ENCODE measurements at regions not wholly inside any gene's neighbourhood (a gene's known extent, or its start where the extent isn't known, plus 50 kb on each side); places are given as distances from the start of the nearest gene placed in this dataset.

- TF ChIP-seq EZH2 (IDR thresholded peaks at IDR 0.05; ENCODE audit: borderline replicate concordance, low read depth, low read length, severe bottlenecking) (no peak), CTCF (IDR thresholded peaks at IDR 0.05; ENCODE audit: borderline replicate concordance, extremely low read depth, low read length, poor library complexity, severe bottlenecking) (no peak)
- no peak overlapping the region for H2AFZ ChIP-seq (ENCODE audit: low read depth, low read length)
- ATAC-seq (ENCODE audit: insufficient read depth, low read depth) = no peak
These were observed 224.3 kb upstream of the CTSO start for GRCh38 chr4:156177941-156178340.

DNA sequence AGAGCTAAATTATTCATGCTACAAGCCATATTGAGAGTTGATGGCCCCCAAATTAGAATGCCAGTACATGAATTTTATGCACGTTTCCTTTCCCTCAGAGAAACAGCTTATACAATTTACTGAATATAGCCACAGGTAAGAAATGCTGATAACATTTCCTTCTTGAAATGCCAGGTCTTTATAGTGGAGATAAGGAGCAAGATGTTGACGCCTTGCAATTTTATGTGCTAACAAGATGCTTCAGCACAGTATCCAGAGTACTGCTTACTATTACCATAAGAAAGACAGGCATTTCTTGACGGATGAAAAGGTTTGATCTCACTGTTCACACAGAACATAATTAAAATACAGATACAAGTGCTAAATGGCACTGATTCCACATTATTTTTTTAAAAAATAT lies 223.2 kb upstream of the CTSO start:
- Histone ChIP-seq H3K9ac (ENCODE audit: low read depth, low read length) (no peak overlapping the region), H3K79me2 (ENCODE audit: insufficient read depth, low read length) (no peaks in the 10 kb centered on the region), H3K27me3 (ENCODE audit: insufficient read depth, low read length, poor library complexity) (no peaks in the 10 kb centered on the region), H3K27ac (ENCODE audit: low read length) (no peak overlapping the region), H2AFZ (ENCODE audit: low read depth, low read length) (no peak overlapping the region), H3K36me3 (ENCODE audit: insufficient read depth, low read length) (no peaks in the 10 kb centered on the region), H4K20me1 (ENCODE audit: insufficient read depth, low read length) (no peaks in the 10 kb centered on the region), H3K4me1 (ENCODE audit: insufficient read depth, low read length) (no peaks in the 10 kb centered on the region), H3K9me3 (ENCODE audit: insufficient read depth, low read length, severe bottlenecking) (no peaks in the 10 kb centered on the region), H3K4me3 (ENCODE audit: low read depth in 1 of 2, low read length in 2 of 2) (no peak overlapping the region), H3K4me2 (ENCODE audit: insufficient read depth, low read length) (no peak overlapping the region)
- no peak for DNase-seq
- no peak for TF ChIP-seq CTCF (IDR thresholded peaks at IDR 0.05; ENCODE audit: borderline replicate concordance, extremely low read depth, low read length, poor library complexity, severe bottlenecking)
- TF ChIP-seq EZH2 (IDR thresholded peaks at IDR 0.05; ENCODE audit: borderline replicate concordance, low read depth, low read length, severe bottlenecking) = no peak
- ATAC-seq (ENCODE audit: insufficient read depth, low read depth) = no peak

More at GRCh38 chr4:156177941-156178340, 224.3 kb upstream of the CTSO start:
- H3K4me1 ChIP-seq (ENCODE audit: insufficient read depth, low read length) = no peaks in the 10 kb centered on the region
- no peaks in the 10 kb centered on the region for H3K27me3 ChIP-seq (ENCODE audit: insufficient read depth, low read length, poor library complexity)
- H3K4me3 ChIP-seq (ENCODE audit: low read depth in 1 of 2, low read length in 2 of 2) = no peak overlapping the region
- no peaks in the 10 kb centered on the region for H3K36me3 ChIP-seq (ENCODE audit: insufficient read depth, low read length)
- no peak for DNase-seq
- no peak overlapping the region for H3K27ac ChIP-seq (ENCODE audit: low read length)
- H3K9ac ChIP-seq (ENCODE audit: low read depth, low read length) = no peak overlapping the region
- no peaks in the 10 kb centered on the region for H3K79me2 ChIP-seq (ENCODE audit: insufficient read depth, low read length)
- H3K4me2 ChIP-seq (ENCODE audit: insufficient read depth, low read length) = no peak overlapping the region
- no peaks in the 10 kb centered on the region for H4K20me1 ChIP-seq (ENCODE audit: insufficient read depth, low read length)
- H3K9me3 ChIP-seq (ENCODE audit: insufficient read depth, low read length, severe bottlenecking) = no peaks in the 10 kb centered on the region

DNA sequence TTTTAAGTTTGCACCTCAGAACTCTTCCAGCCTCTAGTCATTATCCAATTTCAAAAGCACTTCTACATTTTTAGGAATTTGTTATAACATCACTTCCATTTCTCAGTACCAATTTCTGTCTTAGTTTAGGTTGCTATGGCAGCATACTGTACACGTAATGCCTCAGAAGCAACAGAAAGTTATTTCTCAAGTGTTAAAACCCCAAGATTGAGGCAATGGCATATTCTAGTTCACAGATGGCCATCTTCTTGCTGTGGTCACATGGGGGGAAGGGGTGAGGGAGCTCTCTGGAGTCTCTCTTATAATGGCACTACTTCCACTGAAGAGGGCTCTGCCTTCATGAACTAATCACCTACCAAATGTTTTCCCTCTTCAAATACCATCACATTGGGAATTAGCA lies 220.3 kb upstream of the CTSO start:
- ATAC-seq (ENCODE audit: insufficient read depth, low read depth) = no peak
- Histone ChIP-seq H3K79me2 (ENCODE audit: insufficient read depth, low read length) (no peaks in the 10 kb centered on the region), H3K4me1 (ENCODE audit: insufficient read depth, low read length) (no peaks in the 10 kb centered on the region)

More for the DNA sequence above, 220.3 kb upstream of the CTSO start:
- Histone ChIP-seq H3K4me2 (ENCODE audit: insufficient read depth, low read length) (no peak overlapping the region), H4K20me1 (ENCODE audit: insufficient read depth, low read length) (no peaks in the 10 kb centered on the region), H3K36me3 (ENCODE audit: insufficient read depth, low read length) (no peaks in the 10 kb centered on the region), H3K4me3 (ENCODE audit: low read depth in 1 of 2, low read length in 2 of 2) (no peak overlapping the region), H3K9ac (ENCODE audit: low read depth, low read length) (no peak overlapping the region), H3K9me3 (ENCODE audit: insufficient read depth, low read length, severe bottlenecking) (no peaks in the 10 kb centered on the region), H2AFZ (ENCODE audit: low read depth, low read length) (no peak overlapping the region), H3K27ac (ENCODE audit: low read length) (no peak overlapping the region), H3K27me3 (ENCODE audit: insufficient read depth, low read length, poor library complexity) (no peaks in the 10 kb centered on the region)
- no peak for TF ChIP-seq CTCF (IDR thresholded peaks at IDR 0.05; ENCODE audit: borderline replicate concordance, extremely low read depth, low read length, poor library complexity, severe bottlenecking)
- no peak for DNase-seq
